ENCODE measurements at regions not wholly inside any gene's neighbourhood (a gene's known extent, or its start where the extent isn't known, plus 50 kb on each side); places are given as distances from the start of the nearest gene placed in this dataset.

- TF ChIP-seq CTCF (IDR thresholded peaks at IDR 0.05; ENCODE audit: low read length) (no peak), EZH2 (IDR thresholded peaks at IDR 0.05; ENCODE audit: borderline replicate concordance, low read length) (no peak)
These were observed 102.5 kb upstream of the AKAP13 start for GRCh38 chr15:85277847-85278370.

All from OCI-LY1 (cell line).